IMR-90 (cell line): ENCODE measurements at regions not wholly inside any gene's neighbourhood (a gene's known extent, or its start where the extent isn't known, plus 50 kb on each side); places are given as distances from the start of the nearest gene placed in this dataset.

Experiments
- ATAC-seq: fragments of 200-7000 bp; cut with Tn5 transposase; 2 replicates; pipeline ENCODE4 v1.9.1; 2020; ENCODE audit warnings: low read depth, mild to moderate bottlenecking, moderate library complexity
- BruUV-seq: library from RNA; stranded (reverse); fragments of 400-500 nt; replicated peaks from 2 replicates; lab custom pipeline; 2021; lab: Mats Ljungman, UMichigan
- CTCF ChIA-PET: fragments of 300-600 bp; formaldehyde crosslinking; extraction: SDS; loops from one replicate; lab custom pipeline; 2021; ENCODE audit warnings: antibody characterized with exemption; lab: Yijun Ruan, JAX
- POLR2A ChIA-PET: fragments of 300-600 bp; sonication (Branson Sonifier 250); formaldehyde crosslinking; loops from one replicate; lab custom pipeline; 2022; ENCODE audit warnings: antibody characterized with exemption; ENCODE audit not compliant: unreplicated experiment; lab: Charles Lee
- DNase-seq: peaks from one replicate; pipeline ENCODE4 v3.0.0; 2013
- H2AFZ ChIP-seq: replicated peaks from 2 replicates; pipeline ENCODE3; 2013; ENCODE audit warnings: low read length, mild to moderate bottlenecking; ENCODE audit not compliant: poor library complexity
- H2AK5ac ChIP-seq: 2 replicates; pipeline ENCODE4 v1.6.1; 2013; ENCODE audit warnings: low read depth, low read length, inconsistent platforms
- H2AK9ac ChIP-seq: replicated peaks from 2 replicates; pipeline ENCODE3; 2013; ENCODE audit warnings: mild to moderate bottlenecking, low read depth, low read length, moderate library complexity; ENCODE audit not compliant: poor library complexity
- H2BK120ac ChIP-seq: 2 replicates; pipeline ENCODE4 v1.6.1; 2013; ENCODE audit warnings: low read depth, low read length, inconsistent platforms
- H2BK15ac ChIP-seq: 3 replicates; pipeline ENCODE4 v1.6.1; 2013; ENCODE audit warnings: low read depth, low read length, inconsistent platforms
- H2BK20ac ChIP-seq: 2 replicates; pipeline ENCODE4 v1.6.1; 2013; ENCODE audit warnings: low read depth, mild to moderate bottlenecking, inconsistent platforms, low read length, moderate library complexity
- H2BK5ac ChIP-seq: 2 replicates; pipeline ENCODE4 v1.6.1; 2013; ENCODE audit warnings: mild to moderate bottlenecking, low read depth, low read length, inconsistent platforms; ENCODE audit not compliant: poor library complexity, severe bottlenecking
- H3K14ac ChIP-seq: replicated peaks from 2 replicates; pipeline ENCODE4 v1.6.1; 2013; ENCODE audit warnings: low read depth, low read length, inconsistent platforms
- H3K18ac ChIP-seq: 2 replicates; pipeline ENCODE4 v1.6.1; 2013; ENCODE audit warnings: low read depth, low read length, control low read depth
- H3K23ac ChIP-seq: 2 replicates; pipeline ENCODE4 v1.6.1; 2013; ENCODE audit warnings: low read depth, low read length, inconsistent platforms
- H3K27ac ChIP-seq: 2 replicates; pipeline ENCODE4 v1.5.1; 2013; ENCODE audit warnings: mild to moderate bottlenecking, control low read depth, low read length; ENCODE audit not compliant: insufficient read depth
- H3K27me3 ChIP-seq: 2 replicates; pipeline ENCODE4 v1.6.1; 2013; ENCODE audit warnings: low read length; ENCODE audit not compliant: control insufficient read depth, insufficient read depth
- H3K36me3 ChIP-seq: 2 replicates; pipeline ENCODE4 v1.6.1; 2013; ENCODE audit warnings: low read length, mixed read lengths; ENCODE audit not compliant: control insufficient read depth, insufficient read depth
- H3K4ac ChIP-seq: 2 replicates; pipeline ENCODE4 v1.6.1; 2013; ENCODE audit warnings: low read depth, low read length, inconsistent platforms
- H3K4me1 ChIP-seq: 2 replicates; pipeline ENCODE4 v1.6.1; 2013; ENCODE audit warnings: low read length, mixed read lengths; ENCODE audit not compliant: control insufficient read depth, insufficient read depth
- H3K4me2 ChIP-seq: 2 replicates; pipeline ENCODE4 v1.6.1; 2013; ENCODE audit warnings: low read depth, mild to moderate bottlenecking, control low read depth, low read length, moderate library complexity
- H3K4me3 ChIP-seq: 2 replicates; pipeline ENCODE4 v1.5.1; 2013; ENCODE audit warnings: low read depth, mild to moderate bottlenecking, control low read depth, low read length, moderate library complexity; ENCODE audit not compliant: insufficient read depth
- H3K56ac ChIP-seq: 2 replicates; pipeline ENCODE4 v1.6.1; 2013; ENCODE audit warnings: low read length, inconsistent platforms; ENCODE audit not compliant: insufficient read depth; ENCODE audit errors: extremely low read depth
- H3K79me1 ChIP-seq, 2 experiments: 2 replicates each; pipeline ENCODE4 v1.6.1; 2013; ENCODE audit warnings: low read length in 2 of 2, inconsistent platforms in 1 of 2, low read depth in 1 of 2
- H3K9ac ChIP-seq: 2 replicates; pipeline ENCODE4 v1.6.1; 2013; ENCODE audit warnings: low read depth, low read length, control low read depth
- H3K9me1 ChIP-seq: 2 replicates; pipeline ENCODE4 v1.6.1; 2013; ENCODE audit warnings: low read length, inconsistent platforms; ENCODE audit not compliant: insufficient read depth
- H3K9me3 ChIP-seq: 2 replicates; pipeline ENCODE4 v1.6.1; 2013; ENCODE audit warnings: low read length; ENCODE audit not compliant: control insufficient read depth, insufficient read depth
- H4K20me1 ChIP-seq: 2 replicates; pipeline ENCODE4 v1.6.1; 2013; ENCODE audit warnings: low read length, inconsistent platforms; ENCODE audit not compliant: insufficient read depth
- H4K5ac ChIP-seq: 2 replicates; pipeline ENCODE4 v1.6.1; 2013; ENCODE audit warnings: mild to moderate bottlenecking, low read depth, low read length, control low read depth
- H4K8ac ChIP-seq, 2 experiments: 2 replicates each; pipeline ENCODE4 v1.6.1; 2013; ENCODE audit warnings: low read depth in 2 of 2, low read length in 2 of 2, control low read depth in 1 of 2, inconsistent platforms in 1 of 2
- H4K91ac ChIP-seq: 2 replicates; pipeline ENCODE4 v1.6.1; 2013; ENCODE audit warnings: low read depth, low read length, inconsistent platforms; ENCODE audit not compliant: insufficient read depth
- BHLHE40 ChIP-seq: fragments of 150-350 bp; IDR thresholded peaks from 2 replicates; pipeline ENCODE4 v1.6.1; 2016; ENCODE audit warnings: mild to moderate bottlenecking, low read depth, low read length
- CEBPB ChIP-seq: IDR thresholded peaks from 2 replicates; pipeline ENCODE4 v1.6.1; 2012; ENCODE audit warnings: low read depth, low read length, improper control_type of control experiment
- CHD1 ChIP-seq: IDR thresholded peaks from 2 replicates; pipeline ENCODE4 v1.6.1; 2012; ENCODE audit warnings: low read depth, low read length, improper control_type of control experiment
- MAFK ChIP-seq: IDR thresholded peaks from 2 replicates; pipeline ENCODE4 v1.6.1; 2012; ENCODE audit warnings: low read depth, low read length, improper control_type of control experiment
- MAZ ChIP-seq: IDR thresholded peaks from 2 replicates; pipeline ENCODE4 v1.6.1; 2012; ENCODE audit warnings: low read depth, mild to moderate bottlenecking, low read length, improper control_type of control experiment, moderate library complexity, borderline replicate concordance
- MXI1 ChIP-seq: IDR thresholded peaks from 2 replicates; pipeline ENCODE4 v1.6.1; 2012; ENCODE audit warnings: low read depth, mild to moderate bottlenecking, low read length, moderate library complexity, borderline replicate concordance
- NFE2L2 ChIP-seq: fragments of 150-350 bp; IDR thresholded peaks from 2 replicates; pipeline ENCODE4 v1.6.1; 2016; ENCODE audit warnings: low read depth, mild to moderate bottlenecking, low read length
- POLR2A ChIP-seq: IDR thresholded peaks from 2 replicates; pipeline ENCODE4 v1.6.1; 2012; ENCODE audit warnings: mild to moderate bottlenecking, low read depth, low read length
- RAD21 ChIP-seq: IDR thresholded peaks from 2 replicates; pipeline ENCODE4 v1.6.1; 2012; ENCODE audit warnings: low read length, improper control_type of control experiment
- RCOR1 ChIP-seq: IDR thresholded peaks from 2 replicates; pipeline ENCODE4 v1.6.1; 2012; ENCODE audit warnings: mild to moderate bottlenecking, low read length, improper control_type of control experiment; ENCODE audit not compliant: insufficient replicate concordance
- RFX5 ChIP-seq: IDR thresholded peaks from 2 replicates; pipeline ENCODE4 v1.8.0; 2012; ENCODE audit warnings: low read depth, mild to moderate bottlenecking, low read length, moderate library complexity
- SMC3 ChIP-seq: fragments of 150-350 bp; IDR thresholded peaks from 2 replicates; pipeline ENCODE4 v1.6.1; 2016; ENCODE audit warnings: low read depth, mild to moderate bottlenecking, antibody characterized with exemption, low read length, moderate library complexity
- WGBS, 2 experiments: methylation state at CpG; one replicate each; pipeline versions ENCODE4 v1.1.5 to v1.1.7; 2013; ENCODE audit warnings: missing lambda C conversion rate in 2 of 2; ENCODE audit not compliant: insufficient read length in 1 of 2; ENCODE audit errors: extremely low coverage in 2 of 2; 5-methylcytosine and 5-hydroxymethylcytosine counted together
- dilution Hi-C: fragments of 300-500 bp; cut with HindIII; formaldehyde crosslinking; loops from one replicate; pipeline ENCODE4 v1.14.3; 2018; ENCODE audit warnings: low sequenced_read_pairs; ENCODE audit not compliant: unreplicated experiment
- in situ Hi-C: fragments of 300-500 bp; cut with MboI; formaldehyde crosslinking; loops from 3 replicates; pipeline ENCODE4 v1.14.3; 2019; ENCODE audit warnings: low sequenced_read_pairs, inconsistent platforms, mixed read lengths
- intact Hi-C: fragments of 100-400 bp; cut with micrococcal nuclease; formaldehyde crosslinking; loops from 2 replicates; pipeline ENCODE4 v1.10.0; 2022
- TF ChIP-seq, protein P1 (sequence below): conservative IDR thresholded peaks from 2 replicates; pipeline ENCODE4 v1.5.1; 2012; ENCODE audit warnings: mild to moderate bottlenecking, low read depth, low read length, improper control_type of control experiment
- TF ChIP-seq, protein P2 (sequence below): fragments of 150-350 bp; IDR thresholded peaks from 2 replicates; pipeline ENCODE4 v1.6.1; 2016; ENCODE audit warnings: low read depth, mild to moderate bottlenecking, low read length, moderate library complexity, borderline replicate concordance
- TF ChIP-seq, protein P3 (sequence below): fragments of 150-350 bp; IDR thresholded peaks from 2 replicates; pipeline ENCODE4 v1.6.1; 2017; ENCODE audit warnings: mild to moderate bottlenecking, antibody characterized with exemption, low read length, low read depth

DNA sequence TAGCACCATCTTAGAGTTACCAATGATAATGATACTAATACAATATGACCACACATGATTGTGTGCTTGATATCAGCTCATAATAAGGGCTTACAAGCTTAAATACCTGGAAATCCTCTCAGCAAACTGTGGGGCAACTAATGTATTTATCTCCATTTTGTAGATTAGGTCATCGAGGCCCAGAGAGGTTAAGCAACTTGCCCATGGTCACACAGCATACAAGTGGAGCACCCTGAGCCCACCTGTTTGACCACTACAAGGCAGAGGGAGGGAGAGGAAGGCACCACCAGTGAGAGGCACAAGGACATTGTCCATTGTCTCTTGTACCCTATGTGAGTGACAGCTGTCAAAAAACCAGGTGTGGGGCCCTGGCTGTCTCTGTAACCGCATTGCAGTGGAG lies 123.7 kb downstream of the MIAT start:
- no peak overlapping the region for H3K23ac ChIP-seq
- no peak overlapping the region for H2BK120ac ChIP-seq
- H3K27me3 ChIP-seq, result no peaks in the 10 kb centered on the region
- H4K91ac ChIP-seq, result no peak overlapping the region
- no peak overlapping the region for H2BK5ac ChIP-seq
- H3K4me1 ChIP-seq, result no peaks in the 10 kb centered on the region
- H3K27ac ChIP-seq, result no peak overlapping the region
- peaks cover 4% of the 10 kb centered on the region; the same call in 1 of the 2 replicates for H3K9me3 ChIP-seq
- BruUV-seq, result no TSS peak
- no peak overlapping the region for H2BK15ac ChIP-seq
- no peak overlapping the region for H3K18ac ChIP-seq
- intact Hi-C loops (no loop called here), dilution Hi-C loops (no loop called here), in situ Hi-C loops (no loop called here)
- no peak overlapping the region for H2BK20ac ChIP-seq
- 83% methylated on average over 1 of the region's 2 CpGs; no CpG with 5 or more reads in 1 of the 2 experiments for WGBS, 2 experiments
- TF ChIP-seq SMC3 (no peak), MXI1 (no peak), CEBPB (no peak), RFX5 (no peak), RAD21 (no peak), NFE2L2 (no peak), RCOR1 (no peak), MAZ (no peak), POLR2A (no peak), CHD1 (no peak), MAFK (no peak), BHLHE40 (no peak)
- TF ChIP-seq, protein P1, sequence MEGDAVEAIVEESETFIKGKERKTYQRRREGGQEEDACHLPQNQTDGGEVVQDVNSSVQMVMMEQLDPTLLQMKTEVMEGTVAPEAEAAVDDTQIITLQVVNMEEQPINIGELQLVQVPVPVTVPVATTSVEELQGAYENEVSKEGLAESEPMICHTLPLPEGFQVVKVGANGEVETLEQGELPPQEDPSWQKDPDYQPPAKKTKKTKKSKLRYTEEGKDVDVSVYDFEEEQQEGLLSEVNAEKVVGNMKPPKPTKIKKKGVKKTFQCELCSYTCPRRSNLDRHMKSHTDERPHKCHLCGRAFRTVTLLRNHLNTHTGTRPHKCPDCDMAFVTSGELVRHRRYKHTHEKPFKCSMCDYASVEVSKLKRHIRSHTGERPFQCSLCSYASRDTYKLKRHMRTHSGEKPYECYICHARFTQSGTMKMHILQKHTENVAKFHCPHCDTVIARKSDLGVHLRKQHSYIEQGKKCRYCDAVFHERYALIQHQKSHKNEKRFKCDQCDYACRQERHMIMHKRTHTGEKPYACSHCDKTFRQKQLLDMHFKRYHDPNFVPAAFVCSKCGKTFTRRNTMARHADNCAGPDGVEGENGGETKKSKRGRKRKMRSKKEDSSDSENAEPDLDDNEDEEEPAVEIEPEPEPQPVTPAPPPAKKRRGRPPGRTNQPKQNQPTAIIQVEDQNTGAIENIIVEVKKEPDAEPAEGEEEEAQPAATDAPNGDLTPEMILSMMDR, result no peak
- TF ChIP-seq, protein P2, sequence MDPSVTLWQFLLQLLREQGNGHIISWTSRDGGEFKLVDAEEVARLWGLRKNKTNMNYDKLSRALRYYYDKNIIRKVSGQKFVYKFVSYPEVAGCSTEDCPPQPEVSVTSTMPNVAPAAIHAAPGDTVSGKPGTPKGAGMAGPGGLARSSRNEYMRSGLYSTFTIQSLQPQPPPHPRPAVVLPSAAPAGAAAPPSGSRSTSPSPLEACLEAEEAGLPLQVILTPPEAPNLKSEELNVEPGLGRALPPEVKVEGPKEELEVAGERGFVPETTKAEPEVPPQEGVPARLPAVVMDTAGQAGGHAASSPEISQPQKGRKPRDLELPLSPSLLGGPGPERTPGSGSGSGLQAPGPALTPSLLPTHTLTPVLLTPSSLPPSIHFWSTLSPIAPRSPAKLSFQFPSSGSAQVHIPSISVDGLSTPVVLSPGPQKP, result no peak
- TF ChIP-seq, protein P3, sequence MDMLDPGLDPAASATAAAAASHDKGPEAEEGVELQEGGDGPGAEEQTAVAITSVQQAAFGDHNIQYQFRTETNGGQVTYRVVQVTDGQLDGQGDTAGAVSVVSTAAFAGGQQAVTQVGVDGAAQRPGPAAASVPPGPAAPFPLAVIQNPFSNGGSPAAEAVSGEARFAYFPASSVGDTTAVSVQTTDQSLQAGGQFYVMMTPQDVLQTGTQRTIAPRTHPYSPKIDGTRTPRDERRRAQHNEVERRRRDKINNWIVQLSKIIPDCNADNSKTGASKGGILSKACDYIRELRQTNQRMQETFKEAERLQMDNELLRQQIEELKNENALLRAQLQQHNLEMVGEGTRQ, result no peak
- H3K4me3 ChIP-seq, result no peak overlapping the region
- H4K8ac ChIP-seq, result no peak overlapping the region
- H3K14ac ChIP-seq, result no peak overlapping the region
- ChIA-PET POLR2A (interaction anchor here (0.6 kb wide), 1 partner anchor 138 kb away, joined by 3 read pairs; no protein-coding TSS in a partner anchor), CTCF (no interaction called here)
- no peak overlapping the region for H3K4ac ChIP-seq
- H4K20me1 ChIP-seq, result no peaks in the 10 kb centered on the region
- no peak for ATAC-seq
- H4K5ac ChIP-seq, result no peak overlapping the region
- H2AK5ac ChIP-seq, result no peak overlapping the region
- no peak overlapping the region for H2AK9ac ChIP-seq
- peaks cover 5% of the 10 kb centered on the region for H3K36me3 ChIP-seq
- H3K56ac ChIP-seq, result no peak overlapping the region
- no peaks in the 10 kb centered on the region for H3K79me1 ChIP-seq
- H3K9ac ChIP-seq, result no peak overlapping the region
- no peak for DNase-seq
- H3K4me2 ChIP-seq, result no peak overlapping the region
- peaks cover 4% of the 10 kb centered on the region; the same call in 1 of the 2 replicates for H3K9me1 ChIP-seq
- H2AFZ ChIP-seq, result no peak overlapping the region
